Fibroblast of lung (primary cell): ENCODE measurements at regions not wholly inside any gene's neighbourhood (a gene's known extent, or its start where the extent isn't known, plus 50 kb on each side); places are given as distances from the start of the nearest gene placed in this dataset.

Source experiments
- CTCF ChIP-seq, 2 donors: IDR thresholded peaks in 1 of 2; conservative IDR thresholded peaks in 1 of 2; 1 replicate in 1 of 2; 2 replicates in 1 of 2; pipeline ENCODE4 v1.5.1; 2011 to 2012; ENCODE audit warnings: low read length in 2 of 2, control low read depth in 1 of 2, inconsistent platforms in 1 of 2, low read depth in 1 of 2, mild to moderate bottlenecking in 1 of 2
- EZH2 ChIP-seq: IDR thresholded peaks from 2 replicates; pipeline ENCODE4 v1.5.1; 2012; ENCODE audit warnings: low read length, control low read depth, mild to moderate bottlenecking; ENCODE audit errors: missing control alignments

- TF ChIP-seq CTCF (conservative IDR thresholded peaks at IDR 0.05 in 1 of 2, IDR thresholded peaks at IDR 0.05 in 1 of 2; ENCODE audit: low read depth in 1 of 2, low read length in 2 of 2) (no peak), EZH2 (no peak)
Measured at GRCh38 chr13:33543631-33544265, 258.2 kb upstream of the STARD13 start.
